ENCODE measurements at regions not wholly inside any gene's neighbourhood (a gene's known extent, or its start where the extent isn't known, plus 50 kb on each side); places are given as distances from the start of the nearest gene placed in this dataset.

DNA sequence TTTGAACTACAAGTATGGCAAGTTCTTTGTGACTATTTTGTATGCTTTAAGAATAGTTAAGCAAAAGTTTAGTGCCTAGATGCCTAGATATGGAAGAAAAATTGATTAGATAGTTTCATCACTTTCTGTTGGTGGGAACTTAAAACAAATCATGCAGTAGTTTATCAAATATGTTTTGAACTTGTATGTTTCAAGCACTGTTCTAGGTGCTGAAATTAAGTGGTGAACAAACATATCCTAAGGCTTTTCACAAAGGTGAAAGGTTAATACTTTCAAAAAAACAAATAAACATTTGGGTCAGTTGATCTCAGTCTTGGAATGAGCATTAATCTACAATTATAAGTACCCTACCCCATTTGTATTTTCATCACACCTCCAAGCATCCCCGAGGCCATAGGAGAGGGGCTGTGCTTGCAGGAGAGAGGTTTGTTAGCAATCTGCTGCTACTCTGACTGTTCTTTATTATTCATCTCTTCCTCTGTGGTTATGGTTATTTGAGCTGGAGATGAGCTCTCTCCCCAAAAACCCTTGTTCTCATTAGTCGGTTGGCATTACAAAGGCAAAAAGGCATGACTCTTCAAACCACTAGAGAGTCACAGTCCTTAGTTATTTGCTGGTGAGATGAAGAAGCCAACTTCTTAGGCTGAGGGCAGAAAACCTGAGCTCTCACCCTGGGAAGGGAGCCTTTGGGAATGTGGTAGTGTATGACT, 103.9 kb upstream of the FHL2 start:
- Histone ChIP-seq H3K79me2 (ENCODE audit: insufficient read depth, low read depth) (no peaks in the 10 kb centered on the region), H4K20me1 (ENCODE audit: insufficient read depth) (no peaks in the 10 kb centered on the region), H2AFZ (ENCODE audit: low read depth) (no peak overlapping the region), H3K9ac (no peak overlapping the region), H3K4me2 (no peak overlapping the region), H3K27me3 (ENCODE audit: insufficient read depth, low read depth) (no peaks in the 10 kb centered on the region), H3K4me1 (ENCODE audit: low read depth, poor library complexity, severe bottlenecking) (no peaks in the 10 kb centered on the region), H3K4me3 (IDR thresholded peaks at IDR 0.05; ENCODE audit: insufficient read depth, low read depth, low read length) (no peak overlapping the region), H3K27ac (no peak overlapping the region), H3K36me3 (ENCODE audit: insufficient read depth) (no peaks in the 10 kb centered on the region)
- TF ChIP-seq, protein P1, sequence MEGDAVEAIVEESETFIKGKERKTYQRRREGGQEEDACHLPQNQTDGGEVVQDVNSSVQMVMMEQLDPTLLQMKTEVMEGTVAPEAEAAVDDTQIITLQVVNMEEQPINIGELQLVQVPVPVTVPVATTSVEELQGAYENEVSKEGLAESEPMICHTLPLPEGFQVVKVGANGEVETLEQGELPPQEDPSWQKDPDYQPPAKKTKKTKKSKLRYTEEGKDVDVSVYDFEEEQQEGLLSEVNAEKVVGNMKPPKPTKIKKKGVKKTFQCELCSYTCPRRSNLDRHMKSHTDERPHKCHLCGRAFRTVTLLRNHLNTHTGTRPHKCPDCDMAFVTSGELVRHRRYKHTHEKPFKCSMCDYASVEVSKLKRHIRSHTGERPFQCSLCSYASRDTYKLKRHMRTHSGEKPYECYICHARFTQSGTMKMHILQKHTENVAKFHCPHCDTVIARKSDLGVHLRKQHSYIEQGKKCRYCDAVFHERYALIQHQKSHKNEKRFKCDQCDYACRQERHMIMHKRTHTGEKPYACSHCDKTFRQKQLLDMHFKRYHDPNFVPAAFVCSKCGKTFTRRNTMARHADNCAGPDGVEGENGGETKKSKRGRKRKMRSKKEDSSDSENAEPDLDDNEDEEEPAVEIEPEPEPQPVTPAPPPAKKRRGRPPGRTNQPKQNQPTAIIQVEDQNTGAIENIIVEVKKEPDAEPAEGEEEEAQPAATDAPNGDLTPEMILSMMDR (conservative IDR thresholded peaks at IDR 0.05; ENCODE audit: low read depth, low read length), result no peak

- Histone ChIP-seq H2AFZ (ENCODE audit: low read depth) (no peak overlapping the region), H4K20me1 (ENCODE audit: insufficient read depth) (no peaks in the 10 kb centered on the region), H3K4me2 (no peak overlapping the region), H3K36me3 (ENCODE audit: insufficient read depth) (no peaks in the 10 kb centered on the region), H3K9ac (no peak overlapping the region), H3K79me2 (ENCODE audit: insufficient read depth, low read depth) (no peaks in the 10 kb centered on the region), H3K4me1 (ENCODE audit: low read depth, poor library complexity, severe bottlenecking) (no peaks in the 10 kb centered on the region), H3K27ac (no peak overlapping the region), H3K4me3 (IDR thresholded peaks at IDR 0.05; ENCODE audit: insufficient read depth, low read depth, low read length) (no peak overlapping the region), H3K27me3 (ENCODE audit: insufficient read depth, low read depth) (no peaks in the 10 kb centered on the region)
- TF ChIP-seq, protein P1 (conservative IDR thresholded peaks at IDR 0.05; ENCODE audit: low read depth, low read length), result no peak
Observed at GRCh38 chr2:105498281-105498846, 99.5 kb upstream of the FHL2 start.

DNA sequence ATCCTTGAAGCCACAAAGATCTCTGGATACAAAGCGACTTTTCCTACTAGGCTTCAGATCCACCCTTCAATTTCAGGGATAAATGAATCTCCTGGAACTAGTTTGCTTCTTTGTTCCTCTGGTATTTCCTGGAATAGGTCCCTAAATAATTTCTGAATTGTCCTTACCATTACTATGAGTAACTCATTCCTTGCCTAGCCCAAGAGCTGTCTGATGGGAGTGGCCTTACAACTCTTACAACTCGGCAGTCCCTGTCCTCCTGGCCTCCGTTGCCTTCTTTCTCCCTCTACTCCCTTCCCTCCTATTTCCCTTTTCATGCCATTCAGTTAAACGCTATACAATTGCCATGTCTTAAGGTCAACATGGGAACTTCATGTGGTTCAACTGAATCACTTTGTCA, 98.2 kb upstream of the FHL2 start:
- Histone ChIP-seq H3K4me3 (IDR thresholded peaks at IDR 0.05; ENCODE audit: insufficient read depth, low read depth, low read length) (no peak overlapping the region), H3K79me2 (ENCODE audit: insufficient read depth, low read depth) (no peaks in the 10 kb centered on the region), H3K27ac (no peak overlapping the region), H2AFZ (ENCODE audit: low read depth) (no peak overlapping the region), H3K4me2 (no peak overlapping the region), H4K20me1 (ENCODE audit: insufficient read depth) (no peaks in the 10 kb centered on the region), H3K27me3 (ENCODE audit: insufficient read depth, low read depth) (no peaks in the 10 kb centered on the region), H3K4me1 (ENCODE audit: low read depth, poor library complexity, severe bottlenecking) (no peaks in the 10 kb centered on the region), H3K9ac (no peak overlapping the region), H3K36me3 (ENCODE audit: insufficient read depth) (no peaks in the 10 kb centered on the region)
- TF ChIP-seq, protein P1 (conservative IDR thresholded peaks at IDR 0.05; ENCODE audit: low read depth, low read length), result no peak

- TF ChIP-seq, protein P1 (conservative IDR thresholded peaks at IDR 0.05; ENCODE audit: low read depth, low read length), result no peak
Observed at GRCh38 chr2:105496271-105496670, 97.4 kb upstream of the FHL2 start.

More at GRCh38 chr2:105496271-105496670, 97.4 kb upstream of the FHL2 start:
- Histone ChIP-seq H3K79me2 (ENCODE audit: insufficient read depth, low read depth) (no peaks in the 10 kb centered on the region), H3K36me3 (ENCODE audit: insufficient read depth) (no peaks in the 10 kb centered on the region), H3K4me2 (no peak overlapping the region), H3K4me1 (ENCODE audit: low read depth, poor library complexity, severe bottlenecking) (no peaks in the 10 kb centered on the region), H4K20me1 (ENCODE audit: insufficient read depth) (no peaks in the 10 kb centered on the region), H3K4me3 (IDR thresholded peaks at IDR 0.05; ENCODE audit: insufficient read depth, low read depth, low read length) (no peak overlapping the region), H3K9ac (no peak overlapping the region), H3K27me3 (ENCODE audit: insufficient read depth, low read depth) (no peaks in the 10 kb centered on the region), H3K27ac (no peak overlapping the region), H2AFZ (ENCODE audit: low read depth) (no peak overlapping the region)
